DND-41 (cell line): ENCODE measurements at regions not wholly inside any gene's neighbourhood (a gene's known extent, or its start where the extent isn't known, plus 50 kb on each side); places are given as distances from the start of the nearest gene placed in this dataset.

Experiments used
- EZH2 ChIP-seq: IDR thresholded peaks from 3 replicates; pipeline ENCODE4 v1.6.1; 2012; ENCODE audit warnings: borderline replicate concordance, low read depth, mild to moderate bottlenecking, moderate library complexity, low read length, inconsistent platforms; ENCODE audit not compliant: severe bottlenecking
- TF ChIP-seq, protein P1 (sequence below): IDR thresholded peaks from 2 replicates; pipeline ENCODE4 v1.5.1; 2012; ENCODE audit warnings: borderline replicate concordance, low read length, moderate library complexity, mild to moderate bottlenecking; ENCODE audit not compliant: poor library complexity, severe bottlenecking; ENCODE audit errors: extremely low read depth

DNA sequence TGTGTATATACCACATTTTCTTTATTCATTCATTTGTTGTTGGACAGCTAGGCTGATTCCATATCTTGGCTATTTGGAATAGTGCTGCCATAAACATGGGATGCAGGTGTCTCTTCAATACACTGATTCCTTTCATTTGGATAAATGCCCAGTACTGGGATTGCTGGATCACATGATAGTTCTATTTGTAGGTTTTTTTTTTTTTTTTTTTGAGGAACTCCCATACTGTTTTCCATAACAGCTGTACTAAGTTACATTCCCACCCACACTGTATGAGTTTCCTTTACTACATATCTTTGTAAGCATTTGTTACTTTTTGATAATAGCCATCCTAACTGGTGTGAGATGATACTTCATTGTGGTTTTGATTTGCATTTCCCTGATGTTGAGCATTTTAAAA, 437.7 kb downstream of the DIPK2A start:
- TF ChIP-seq EZH2 = no peak
- TF ChIP-seq, protein P1, sequence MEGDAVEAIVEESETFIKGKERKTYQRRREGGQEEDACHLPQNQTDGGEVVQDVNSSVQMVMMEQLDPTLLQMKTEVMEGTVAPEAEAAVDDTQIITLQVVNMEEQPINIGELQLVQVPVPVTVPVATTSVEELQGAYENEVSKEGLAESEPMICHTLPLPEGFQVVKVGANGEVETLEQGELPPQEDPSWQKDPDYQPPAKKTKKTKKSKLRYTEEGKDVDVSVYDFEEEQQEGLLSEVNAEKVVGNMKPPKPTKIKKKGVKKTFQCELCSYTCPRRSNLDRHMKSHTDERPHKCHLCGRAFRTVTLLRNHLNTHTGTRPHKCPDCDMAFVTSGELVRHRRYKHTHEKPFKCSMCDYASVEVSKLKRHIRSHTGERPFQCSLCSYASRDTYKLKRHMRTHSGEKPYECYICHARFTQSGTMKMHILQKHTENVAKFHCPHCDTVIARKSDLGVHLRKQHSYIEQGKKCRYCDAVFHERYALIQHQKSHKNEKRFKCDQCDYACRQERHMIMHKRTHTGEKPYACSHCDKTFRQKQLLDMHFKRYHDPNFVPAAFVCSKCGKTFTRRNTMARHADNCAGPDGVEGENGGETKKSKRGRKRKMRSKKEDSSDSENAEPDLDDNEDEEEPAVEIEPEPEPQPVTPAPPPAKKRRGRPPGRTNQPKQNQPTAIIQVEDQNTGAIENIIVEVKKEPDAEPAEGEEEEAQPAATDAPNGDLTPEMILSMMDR = no peak
